Lower lobe of right lung (tissue), 2 donors: ENCODE measurements at regions not wholly inside any gene's neighbourhood (a gene's known extent, or its start where the extent isn't known, plus 50 kb on each side); places are given as distances from the start of the nearest gene placed in this dataset.

Source experiments
- ATAC-seq, 2 donors: fragments of 200-7000 bp; cut with Tn5 transposase; one replicate each; pipeline ENCODE4 v1.9.1; 2020 to 2022; ENCODE audit warnings: mild to moderate bottlenecking in 2 of 2, moderate library complexity in 2 of 2
- DNase-seq: peaks from one replicate; pipeline ENCODE4 v3.0.0-alpha.2; 2020
- H3K27ac ChIP-seq: fragments of 200-600 bp; one replicate; pipeline ENCODE4 v1.8.0; 2022
- H3K27me3 ChIP-seq: fragments of 200-600 bp; one replicate; pipeline ENCODE4 v1.8.0; 2022; ENCODE audit warnings: low read depth
- H3K36me3 ChIP-seq: fragments of 200-600 bp; one replicate; pipeline ENCODE4 v1.8.0; 2022; ENCODE audit warnings: mild to moderate bottlenecking
- H3K4me1 ChIP-seq: fragments of 200-600 bp; one replicate; pipeline ENCODE4 v1.8.0; 2022
- H3K4me3 ChIP-seq: fragments of 200-600 bp; one replicate; pipeline ENCODE4 v1.8.0; 2022; ENCODE audit warnings: mild to moderate bottlenecking
- H3K9me3 ChIP-seq: fragments of 200-600 bp; one replicate; pipeline ENCODE4 v1.8.0; 2022
- CTCF ChIP-seq: fragments of 200-600 bp; IDR thresholded peaks from one replicate; pipeline ENCODE4 v1.8.0; 2022; ENCODE audit warnings: antibody characterized with exemption, mild to moderate bottlenecking
- intact Hi-C: fragments of 100-400 bp; cut with DNase I; formaldehyde crosslinking; loops from one replicate; pipeline ENCODE4 v1.11.0; 2022
- donor health status: DM: no; HTN: yes; CAD: no; lungs with severe emphysema.

- Histone ChIP-seq H3K4me3 (no peak overlapping the region), H3K4me1 (no peaks in the 10 kb centered on the region), H3K27me3 (no peaks in the 10 kb centered on the region), H3K36me3 (no peaks in the 10 kb centered on the region), H3K27ac (no peak overlapping the region), H3K9me3 (no peaks in the 10 kb centered on the region)
- intact Hi-C loops: no loop called here
- no peak for TF ChIP-seq CTCF
- ATAC-seq: no peak
- DNase-seq: no peak
Observed at GRCh38 chr12:125888921-125889320, 823.7 kb downstream of the AACS start.

GRCh38 chr12:125889742-125890141, 824.5 kb downstream of the AACS start:
- intact Hi-C loops: no loop called here

DNA sequence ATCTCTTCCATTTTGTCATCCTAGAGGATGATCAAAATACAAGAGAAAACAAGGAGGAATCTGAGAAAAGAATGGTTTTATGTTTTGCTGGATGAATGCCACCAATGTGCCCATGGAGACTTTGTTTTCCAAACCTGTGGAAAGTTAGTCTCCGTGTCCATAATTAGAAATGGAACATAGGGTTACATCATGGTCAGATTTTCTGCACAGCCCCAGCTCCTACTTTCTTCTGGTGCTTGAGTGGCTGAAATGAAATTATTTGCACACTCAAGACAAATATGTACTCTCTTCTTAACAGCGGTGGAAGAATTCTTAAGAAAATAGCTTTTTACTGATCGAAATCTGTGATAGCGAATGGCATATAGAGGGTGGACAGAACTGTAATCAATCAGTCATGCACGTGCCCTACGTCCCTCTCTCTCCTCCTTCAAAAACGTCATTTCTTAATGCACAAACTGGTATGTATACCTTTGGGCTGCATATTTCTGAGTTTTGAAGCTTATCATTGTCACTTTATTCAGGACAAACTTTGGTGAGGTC, 825.2 kb downstream of the AACS start:
- intact Hi-C loops: no loop called here
- Histone ChIP-seq H3K36me3 (no peaks in the 10 kb centered on the region), H3K27ac (no peak overlapping the region), H3K4me3 (no peak overlapping the region), H3K4me1 (no peaks in the 10 kb centered on the region), H3K9me3 (no peaks in the 10 kb centered on the region), H3K27me3 (no peaks in the 10 kb centered on the region)
- DNase-seq (no peak), ATAC-seq (peak; percentile 46 to 74)
- no peak for TF ChIP-seq CTCF

More at GRCh38 chr12:125889742-125890141, 824.5 kb downstream of the AACS start:
- Histone ChIP-seq H3K27ac (no peak overlapping the region), H3K27me3 (no peaks in the 10 kb centered on the region), H3K36me3 (no peaks in the 10 kb centered on the region), H3K9me3 (no peaks in the 10 kb centered on the region), H3K4me1 (no peaks in the 10 kb centered on the region), H3K4me3 (no peak overlapping the region)
- DNase-seq: no peak
- TF ChIP-seq CTCF: no peak
- no peak for ATAC-seq

GRCh38 chr12:125890971-125891370, 825.7 kb downstream of the AACS start:
- Histone ChIP-seq H3K9me3 (no peaks in the 10 kb centered on the region), H3K4me1 (no peaks in the 10 kb centered on the region), H3K4me3 (no peak overlapping the region), H3K27ac (no peak overlapping the region), H3K36me3 (no peaks in the 10 kb centered on the region), H3K27me3 (no peaks in the 10 kb centered on the region)
- no peak for DNase-seq
- no peak for TF ChIP-seq CTCF
- ATAC-seq: peak; percentile 91 to 93
- intact Hi-C loops: no loop called here

DNA sequence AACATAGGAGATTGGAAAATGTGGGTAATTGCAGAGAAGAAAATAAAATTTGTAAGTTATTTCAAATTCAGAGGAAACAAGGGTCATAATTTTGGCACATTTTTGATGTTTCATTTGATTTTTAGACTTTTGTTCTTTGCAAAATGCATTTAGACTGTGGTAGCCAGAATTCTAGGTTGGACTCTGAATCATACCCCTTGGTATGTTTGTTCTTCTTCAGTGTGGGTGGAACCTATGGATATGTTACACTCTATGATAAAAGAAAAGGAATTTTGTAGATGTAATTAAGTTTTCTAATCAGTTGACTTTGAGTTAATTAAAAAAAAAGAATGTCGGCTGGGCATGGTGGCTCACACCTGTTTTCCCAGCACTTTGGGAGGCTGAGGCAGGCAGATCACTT, 827.0 kb downstream of the AACS start:
- TF ChIP-seq CTCF: no peak
- intact Hi-C loops: no loop called here
- no peak for ATAC-seq
- H3K4me3 ChIP-seq: no peak overlapping the region
- no peak overlapping the region for H3K27ac ChIP-seq
- H3K36me3 ChIP-seq: no peaks in the 10 kb centered on the region
- no peak for DNase-seq
- no peaks in the 10 kb centered on the region for H3K9me3 ChIP-seq
- no peaks in the 10 kb centered on the region for H3K4me1 ChIP-seq
- H3K27me3 ChIP-seq: no peaks in the 10 kb centered on the region

- ATAC-seq (no peak), DNase-seq (no peak)
- Histone ChIP-seq H3K4me3 (no peak overlapping the region), H3K9me3 (no peaks in the 10 kb centered on the region), H3K36me3 (no peaks in the 10 kb centered on the region), H3K27me3 (no peaks in the 10 kb centered on the region), H3K4me1 (no peaks in the 10 kb centered on the region), H3K27ac (no peak overlapping the region)
- intact Hi-C loops: no loop called here
- no peak for TF ChIP-seq CTCF
Observed at GRCh38 chr12:125902991-125903390, 837.8 kb downstream of the AACS start.
